HepG2 (cell line): ENCODE measurements at regions not wholly inside any gene's neighbourhood (a gene's known extent, or its start where the extent isn't known, plus 50 kb on each side); places are given as distances from the start of the nearest gene placed in this dataset.

Source experiments
- ATF3 ChIP-seq: sonication (generic); formaldehyde crosslinking; IDR thresholded peaks from 2 replicates; pipeline ENCODE4 v1.4.0; 2020; ENCODE audit warnings: missing genetic modification reagents
- CEBPB ChIP-seq: IDR thresholded peaks from 2 replicates; pipeline ENCODE4 v1.6.1; 2011; ENCODE audit warnings: low read depth, low read length, improper control_type of control experiment, borderline replicate concordance
- ETV5 ChIP-seq: IDR thresholded peaks from 2 replicates; pipeline ENCODE4 v1.6.1; 2018; ENCODE audit warnings: missing biosample characterization, missing genetic modification reagents, inconsistent platforms, borderline replicate concordance
- FOXA1 ChIP-seq, 2 experiments: fragments of 450-650 bp in 1 of 2; sonication (generic) in 1 of 2; formaldehyde crosslinking in 1 of 2; IDR thresholded peaks; 2 replicates each; pipeline versions ENCODE4 v1.4.0 to v1.6.1; 2016 to 2020; ENCODE audit warnings: missing genetic modification reagents in 1 of 2
- FOXA3 ChIP-seq: IDR thresholded peaks from 2 replicates; pipeline ENCODE4 v1.6.1; 2016; ENCODE audit warnings: missing genetic modification reagents, missing compliant biosample characterization
- FOXK1 ChIP-seq: sonication (generic); formaldehyde crosslinking; IDR thresholded peaks from 2 replicates; pipeline ENCODE4 v1.4.0; 2020; ENCODE audit warnings: low read depth, missing genetic modification reagents, borderline replicate concordance
- GABPA ChIP-seq, 2 experiments: IDR thresholded peaks; 2 replicates each; pipeline ENCODE4 v1.6.1; 2011 to 2016; ENCODE audit warnings: low read depth in 2 of 2, low read length in 1 of 2, missing biosample characterization in 1 of 2, missing genetic modification characterization in 1 of 2
- HDAC1 ChIP-seq: sonication (generic); formaldehyde crosslinking; IDR thresholded peaks from 2 replicates; pipeline ENCODE4 v1.5.1; 2020; ENCODE audit warnings: mild to moderate bottlenecking, missing genetic modification reagents
- HOXA3 ChIP-seq: sonication (generic); formaldehyde crosslinking; IDR thresholded peaks from 2 replicates; pipeline ENCODE4 v1.5.0; 2020; ENCODE audit warnings: missing genetic modification reagents
- HOXA5 ChIP-seq: sonication (generic); formaldehyde crosslinking; IDR thresholded peaks from 2 replicates; pipeline ENCODE4 v1.4.0; 2020; ENCODE audit warnings: missing genetic modification reagents
- JDP2 ChIP-seq: sonication (generic); formaldehyde crosslinking; IDR thresholded peaks from 2 replicates; pipeline ENCODE4 v1.8.1; 2022; ENCODE audit warnings: missing genetic modification reagents, borderline replicate concordance
- JUNB ChIP-seq: sonication (generic); formaldehyde crosslinking; IDR thresholded peaks from 2 replicates; pipeline ENCODE4 v1.8.0; 2022; ENCODE audit warnings: missing genetic modification reagents, mild to moderate bottlenecking, borderline replicate concordance
- KAT8 ChIP-seq: IDR thresholded peaks from 2 replicates; pipeline ENCODE4 v1.6.1; 2016; ENCODE audit warnings: missing genetic modification reagents, missing compliant biosample characterization
- KLF16 ChIP-seq, 2 experiments: sonication (generic) in 1 of 2; formaldehyde crosslinking in 1 of 2; IDR thresholded peaks; 2 replicates each; pipeline versions ENCODE4 v1.6.1 to v1.8.0; 2016 to 2023; ENCODE audit warnings: missing genetic modification reagents in 2 of 2, missing compliant biosample characterization in 1 of 2
- LCORL ChIP-seq, 2 experiments: fragments of 450-650 bp in 1 of 2; sonication (generic) in 1 of 2; formaldehyde crosslinking in 1 of 2; IDR thresholded peaks; 2 replicates each; pipeline versions ENCODE4 v1.5.0 to v1.6.1; 2017 to 2020; ENCODE audit warnings: antibody characterized with exemption in 1 of 2, missing genetic modification reagents in 1 of 2
- MEIS1 ChIP-seq: sonication (generic); formaldehyde crosslinking; IDR thresholded peaks from 2 replicates; pipeline ENCODE4 v1.9.0; 2021; ENCODE audit warnings: mild to moderate bottlenecking, missing genetic modification reagents, moderate library complexity, borderline replicate concordance
- NCOA2 ChIP-seq: sonication (generic); formaldehyde crosslinking; IDR thresholded peaks from 2 replicates; pipeline ENCODE4 v1.8.0; 2022; ENCODE audit warnings: inconsistent platforms
- NFE2L2 ChIP-seq: fragments of 150-350 bp; IDR thresholded peaks from 2 replicates; pipeline ENCODE4 v1.6.1; 2014; ENCODE audit warnings: low read length
- NFYC ChIP-seq: IDR thresholded peaks from 2 replicates; pipeline ENCODE4 v1.6.1; 2016; ENCODE audit warnings: missing genetic modification reagents, missing compliant biosample characterization
- PRPF4 ChIP-seq: fragments of 200-400 bp; formaldehyde crosslinking; IDR thresholded peaks from 2 replicates; pipeline ENCODE4 v1.6.1; 2016; ENCODE audit warnings: low read length, low read depth; ENCODE audit not compliant: poor library complexity, severe bottlenecking
- RNF2 ChIP-seq: fragments of 450-650 bp; conservative IDR thresholded peaks from 2 replicates; pipeline ENCODE4 v1.6.1; 2016; ENCODE audit warnings: low read depth
- SRSF4 ChIP-seq: fragments of 200-400 bp; formaldehyde crosslinking; IDR thresholded peaks from one replicate; pipeline ENCODE4 v1.6.1; 2018; ENCODE audit warnings: mild to moderate bottlenecking, low read depth, low read length, moderate library complexity; ENCODE audit not compliant: poor library complexity, severe bottlenecking
- ZBTB25 ChIP-seq: IDR thresholded peaks from 2 replicates; pipeline ENCODE4 v1.6.1; 2018; ENCODE audit warnings: missing genetic modification reagents
- ZFP36 ChIP-seq: fragments of 150-350 bp; IDR thresholded peaks from 2 replicates; pipeline ENCODE4 v1.6.1; 2018; ENCODE audit warnings: borderline replicate concordance, low read length, low read depth; ENCODE audit not compliant: partially characterized antibody
- ZNF12 ChIP-seq: sonication (generic); formaldehyde crosslinking; IDR thresholded peaks from 2 replicates; pipeline ENCODE4 v1.5.0; 2020; ENCODE audit warnings: missing genetic modification reagents
- ZNF292 ChIP-seq: sonication (generic); formaldehyde crosslinking; IDR thresholded peaks from 2 replicates; pipeline ENCODE4 v1.8.1; 2022; ENCODE audit warnings: mild to moderate bottlenecking, low read depth, missing genetic modification reagents, borderline replicate concordance
- ZNF329 ChIP-seq: sonication (generic); formaldehyde crosslinking; IDR thresholded peaks from 2 replicates; pipeline ENCODE4 v1.9.0; 2021; ENCODE audit warnings: low read depth, mild to moderate bottlenecking, missing genetic modification reagents
- ZNF441 ChIP-seq: sonication (generic); formaldehyde crosslinking; IDR thresholded peaks from 2 replicates; pipeline ENCODE4 v1.7.0; 2021; ENCODE audit warnings: missing genetic modification reagents, borderline replicate concordance
- ZNF567 ChIP-seq: sonication (generic); formaldehyde crosslinking; IDR thresholded peaks from 2 replicates; pipeline ENCODE4 v1.8.1; 2023; ENCODE audit warnings: mild to moderate bottlenecking, missing genetic modification reagents, borderline replicate concordance

GRCh38 chr7:130904031-130904757, 170.2 kb upstream of the KLF14 start (continued):
- TF ChIP-seq FOXA1 (IDR thresholded peaks at IDR 0.05) (no peak), FOXA1 (CRISPR knock-in tag; IDR thresholded peaks at IDR 0.05) (peak; percentile 54), PRPF4 (no peak), JUNB (CRISPR knock-in tag) (peak; percentile 76; the same call in 1 of the 2 replicates), FOXA3 (CRISPR knock-in tag) (peak; percentile 79), NFYC (CRISPR knock-in tag) (no peak), SRSF4 (no peak), FOXK1 (CRISPR knock-in tag) (peak; percentile 31; the same call in 1 of the 2 replicates), KAT8 (CRISPR knock-in tag) (peak; percentile 24; the same call in 1 of the 2 replicates), MEIS1 (CRISPR knock-in tag) (no peak), ZNF292 (CRISPR knock-in tag) (0 out of 2 replicates have a peak, but pooled peaks have one; percentile 48), KLF16 (CRISPR knock-in tag; IDR thresholded peaks at IDR 0.05) (peak in 1 of 2 experiments; percentile 76; a peak in 2 of 4 replicates), ZNF329 (CRISPR knock-in tag) (no peak), ZNF567 (CRISPR knock-in tag) (no peak), HDAC1 (CRISPR knock-in tag) (peak; percentile 49), ETV5 (CRISPR knock-in tag) (peak; percentile 96), NCOA2 (CRISPR knock-in tag) (peak; percentile 86), ZNF12 (CRISPR knock-in tag) (0 out of 2 replicates have a peak, but pooled peaks have one; percentile 29), ZFP36 (no peak), ATF3 (CRISPR knock-in tag) (peak; percentile 70; the same call in 1 of the 2 replicates), NFE2L2 (no peak), ZBTB25 (peak; percentile 63; the same call in 1 of the 2 replicates), CEBPB (peak; percentile 75), RNF2 (no peak), HOXA5 (CRISPR knock-in tag) (no peak; the same call in 1 of the 2 replicates), GABPA (IDR thresholded peaks at IDR 0.05; ENCODE audit: low read depth, low read length) (no peak), GABPA (CRISPR knock-in tag; IDR thresholded peaks at IDR 0.05; ENCODE audit: low read depth) (peak; percentile 47; the same call in 1 of the 2 replicates), ZNF441 (CRISPR knock-in tag) (peak; percentile 46; the same call in 1 of the 2 replicates), HOXA3 (CRISPR knock-in tag) (no peak; the same call in 1 of the 2 replicates), JDP2 (CRISPR knock-in tag) (no peak), LCORL (IDR thresholded peaks at IDR 0.05) (no peak), LCORL (CRISPR knock-in tag; IDR thresholded peaks at IDR 0.05) (peak; percentile 27; the same call in 1 of the 2 replicates)
